ENCODE measurements at regions not wholly inside any gene's neighbourhood (a gene's known extent, or its start where the extent isn't known, plus 50 kb on each side); places are given as distances from the start of the nearest gene placed in this dataset.

- H3K18ac ChIP-seq (ENCODE audit: extremely low read depth, low read length) = no peak overlapping the region
- no peak overlapping the region for H2BK15ac ChIP-seq (ENCODE audit: low read length)
- H2BK120ac ChIP-seq (replicated peaks; ENCODE audit: low read depth, low read length) = no peak overlapping the region
- no peaks in the 10 kb centered on the region for H3K36me3 ChIP-seq (ENCODE audit: control insufficient read depth in 2 of 4, insufficient read depth in 4 of 4, low read length in 3 of 4)
- WGBS, 2 experiments (ENCODE audit: extremely low coverage in 1 of 2, insufficient coverage in 1 of 2, insufficient read length in 1 of 2, insufficient replicate concordance in 2 of 2, low coverage in 1 of 2, low lambda C conversion rate in 2 of 2, missing lambda C conversion rate in 1 of 2) = 88% methylated on average over 1 of the region's 1 CpG; no CpG with 5 or more reads in 1 of the 2 experiments
- no peak overlapping the region for H3K56ac ChIP-seq (replicated peaks; ENCODE audit: insufficient read length, low read depth, low read length)
- ChIA-PET CTCF (ENCODE audit: partially characterized antibody) (no interaction called here), POLR2A (ENCODE audit: partially characterized antibody) (no interaction called here)
- no peaks in the 10 kb centered on the region for H3K9me3 ChIP-seq (ENCODE audit: insufficient read depth in 2 of 2, low read depth in 1 of 2, low read length in 1 of 2)
- no peak overlapping the region for H4K91ac ChIP-seq (replicated peaks; ENCODE audit: insufficient read length, low read length)
- H4K20me1 ChIP-seq (replicated peaks in 1 of 2; ENCODE audit: control insufficient read depth in 1 of 2, insufficient read depth in 2 of 2, low read length in 2 of 2) = no peaks in the 10 kb centered on the region
- no peak overlapping the region for H3K23ac ChIP-seq (ENCODE audit: insufficient read length)
- no peaks in the 10 kb centered on the region for H3K79me1 ChIP-seq (ENCODE audit: low read depth, low read length)
- no peak overlapping the region for H3K4ac ChIP-seq (replicated peaks; ENCODE audit: insufficient read length, low read depth, low read length)
- H3K4me1 ChIP-seq (replicated peaks in 1 of 4; ENCODE audit: control insufficient read depth in 3 of 4, insufficient read depth in 4 of 4, low read length in 3 of 4) = peaks cover 0 to 8% (median 5%) of the 10 kb centered on the region in 4 experiments; a peak in 5 of 7 replicates
- no peak overlapping the region for H3K27ac ChIP-seq (ENCODE audit: low read depth, low read length)
- DNase-seq (ENCODE audit: low read depth in 1 of 2, low spot score in 2 of 2) = no peak
- H3K23me2 ChIP-seq (ENCODE audit: low read depth, low read length) = no peaks in the 10 kb centered on the region; the same call in 1 of the 2 replicates
- H3K4me2 ChIP-seq (ENCODE audit: insufficient read depth in 1 of 2, low read depth in 2 of 2, low read length in 2 of 2) = no peak overlapping the region
- TF ChIP-seq MAFK (IDR thresholded peaks at IDR 0.05; ENCODE audit: low read depth, low read length) (peak; percentile 80), E2F6 (IDR thresholded peaks at IDR 0.05) (no peak)
- no peak overlapping the region for H2AFZ ChIP-seq (ENCODE audit: low read length)
- no peak overlapping the region for H2AK5ac ChIP-seq (ENCODE audit: low read depth, low read length)
- no peak overlapping the region for H2BK5ac ChIP-seq (ENCODE audit: low read depth, low read length)
- H3K79me2 ChIP-seq (ENCODE audit: control insufficient read depth in 1 of 2, insufficient read depth in 2 of 2, low read length in 2 of 2) = no peaks in the 10 kb centered on the region
- H3K4me3 ChIP-seq (ENCODE audit: extremely low read depth in 1 of 4, insufficient read depth in 2 of 4, low read depth in 3 of 4, low read length in 4 of 4) = no peak overlapping the region
- H2BK20ac ChIP-seq (ENCODE audit: low read length) = no peak overlapping the region
- no peak overlapping the region for H3K9ac ChIP-seq (replicated peaks in 1 of 4; ENCODE audit: extremely low read depth in 1 of 4, low read depth in 3 of 4, low read length in 3 of 4)
- no peaks in the 10 kb centered on the region; a peak in 1 of 7 replicates for H3K27me3 ChIP-seq (replicated peaks in 1 of 4; ENCODE audit: control insufficient read depth in 3 of 4, extremely low read depth in 1 of 4, insufficient read depth in 3 of 4, low read length in 3 of 4)
- H4K5ac ChIP-seq (ENCODE audit: insufficient read length, low read depth, low read length) = no peak overlapping the region
- no peak overlapping the region for H3K14ac ChIP-seq (ENCODE audit: insufficient read length)
- FAIRE-seq = no peak
- H4K8ac ChIP-seq (ENCODE audit: extremely low read depth, insufficient read depth, low read length) = no peak overlapping the region
- no peak overlapping the region for H2BK12ac ChIP-seq (ENCODE audit: low read depth, low read length)
Observed at GRCh38 chr1:58977598-58977997, 193.8 kb upstream of the JUN start.

Data from H1 (cell line).